Sigmoid colon (tissue), 3 donors: ENCODE measurements at regions not wholly inside any gene's neighbourhood (a gene's known extent, or its start where the extent isn't known, plus 50 kb on each side); places are given as distances from the start of the nearest gene placed in this dataset.

Source experiments
- CTCF ChIP-seq, 4 experiments: fragments of 450-650 bp in 3 of 4; fragments of 200-600 bp in 1 of 4; IDR thresholded peaks; one replicate each; pipeline ENCODE4 v1.5.1; 2016 to 2019; ENCODE audit warnings: antibody characterized with exemption in 4 of 4, mild to moderate bottlenecking in 3 of 4, moderate library complexity in 2 of 4
- POLR2A ChIP-seq, 2 donors: fragments of 450-650 bp; IDR thresholded peaks; one replicate each; pipeline ENCODE4 v1.6.1; 2016; ENCODE audit warnings: antibody characterized with exemption in 2 of 2, mild to moderate bottlenecking in 2 of 2, moderate library complexity in 2 of 2

- TF ChIP-seq POLR2A (IDR thresholded peaks at IDR 0.05) = no peak
- no peak for TF ChIP-seq CTCF (IDR thresholded peaks at IDR 0.05)
Observed at GRCh38 chr5:124614105-124614504, 132.3 kb downstream of the ZNF608 start.
